ENCODE measurements at regions not wholly inside any gene's neighbourhood (a gene's known extent, or its start where the extent isn't known, plus 50 kb on each side); places are given as distances from the start of the nearest gene placed in this dataset.

DNA sequence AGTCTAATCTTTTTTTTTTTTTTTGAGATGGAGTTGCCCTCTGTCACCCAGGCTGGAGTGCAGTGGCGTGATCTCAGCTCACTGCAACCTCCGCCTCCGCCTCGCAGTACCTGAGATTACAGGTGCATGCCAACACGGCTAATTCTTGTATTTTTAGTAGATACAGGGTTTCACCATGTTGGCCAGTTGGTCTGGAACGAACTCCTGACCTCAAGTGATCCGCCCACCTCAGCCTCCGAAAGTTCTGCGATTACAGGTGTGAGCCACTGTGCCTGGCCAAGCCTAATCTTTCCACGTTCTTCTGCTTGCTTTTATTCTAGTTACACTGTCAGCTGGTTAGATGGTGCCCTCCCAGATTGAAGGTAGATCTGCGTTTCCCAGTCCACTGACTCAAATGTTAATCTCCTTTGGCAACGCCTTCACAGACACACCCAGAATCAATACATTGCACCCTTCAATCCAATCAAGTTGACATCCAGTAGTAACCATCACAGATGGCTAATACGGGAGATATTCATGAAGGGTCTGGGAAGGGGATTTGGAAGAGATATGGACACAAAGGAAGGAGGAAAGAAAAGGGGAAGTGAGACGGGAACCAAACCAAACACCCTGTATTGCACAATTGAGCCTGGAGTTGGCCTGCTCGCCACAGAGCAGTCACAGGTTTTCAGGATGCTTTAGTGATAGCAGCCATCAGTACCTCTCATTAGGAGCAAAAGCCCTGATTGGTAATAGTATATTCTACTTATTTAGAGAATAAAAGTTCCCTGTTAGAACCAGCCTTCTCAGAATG lies 229.8 kb downstream of the PIK3C3 start:
- DNase-seq (ENCODE audit: extremely low read depth in 1 of 2, low read depth in 1 of 2), result no peak

- no peak for DNase-seq (ENCODE audit: extremely low read depth in 1 of 2, low read depth in 1 of 2)
Measured at GRCh38 chr18:42185486-42185885, 230.5 kb downstream of the PIK3C3 start.

DNA sequence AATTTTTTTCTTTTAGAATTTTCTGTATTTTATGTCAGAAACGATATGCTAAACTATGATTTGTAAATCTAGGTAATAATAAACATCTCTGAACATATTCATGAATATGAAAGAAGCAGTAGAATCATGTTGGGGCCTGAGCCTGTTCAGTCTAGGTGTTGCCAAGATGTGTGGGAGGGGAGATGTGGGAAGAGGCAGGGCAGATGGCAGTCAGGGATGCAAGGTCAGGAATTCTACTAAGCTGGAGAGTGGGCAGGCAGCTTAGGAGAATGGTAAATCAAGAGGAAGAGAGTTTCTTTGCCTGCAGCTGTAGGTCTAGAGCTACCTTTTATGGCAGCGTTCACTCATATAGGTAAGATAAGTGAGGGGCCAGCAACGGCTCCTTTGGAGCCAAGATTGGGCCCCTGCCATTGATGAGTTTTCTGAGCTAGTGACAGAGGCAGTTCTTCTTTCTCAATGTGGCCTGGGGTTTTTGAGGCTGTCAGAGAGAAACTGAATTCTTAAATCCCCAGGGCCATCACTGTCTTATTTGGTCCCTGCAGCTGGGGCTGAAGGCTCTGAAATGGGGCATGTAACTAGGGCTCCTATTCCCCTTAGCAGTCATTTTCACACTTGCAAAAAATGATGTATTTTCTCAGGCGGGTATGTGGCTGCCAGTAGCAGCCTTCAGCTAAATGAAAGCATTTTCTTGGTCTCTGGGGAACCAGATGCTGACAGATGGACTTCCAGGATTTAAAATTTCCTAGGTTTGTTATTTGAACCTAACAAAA lies 232.8 kb downstream of the PIK3C3 start:
- no peak for DNase-seq (ENCODE audit: extremely low read depth in 1 of 2, low read depth in 1 of 2)

DNA sequence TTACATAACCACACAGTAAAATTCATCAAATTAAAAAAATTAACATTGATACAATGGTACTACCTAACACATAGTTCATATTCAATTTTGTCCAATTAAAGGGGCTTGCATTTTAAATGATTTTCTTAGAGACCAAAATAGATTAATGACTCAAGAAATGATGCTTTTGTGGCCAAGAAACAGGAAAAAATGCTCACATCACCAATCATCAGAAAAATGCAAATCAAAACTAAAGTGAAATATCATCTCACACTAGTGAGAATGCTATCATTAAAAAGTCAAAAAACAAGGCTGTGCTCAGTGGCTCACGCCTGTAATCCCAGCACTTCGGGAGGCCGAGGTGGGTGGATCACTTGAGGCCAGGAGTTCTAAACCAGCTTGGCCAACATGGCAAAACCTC lies 235.6 kb downstream of the PIK3C3 start:
- no peak for DNase-seq (ENCODE audit: extremely low read depth in 1 of 2, low read depth in 1 of 2)

DNA sequence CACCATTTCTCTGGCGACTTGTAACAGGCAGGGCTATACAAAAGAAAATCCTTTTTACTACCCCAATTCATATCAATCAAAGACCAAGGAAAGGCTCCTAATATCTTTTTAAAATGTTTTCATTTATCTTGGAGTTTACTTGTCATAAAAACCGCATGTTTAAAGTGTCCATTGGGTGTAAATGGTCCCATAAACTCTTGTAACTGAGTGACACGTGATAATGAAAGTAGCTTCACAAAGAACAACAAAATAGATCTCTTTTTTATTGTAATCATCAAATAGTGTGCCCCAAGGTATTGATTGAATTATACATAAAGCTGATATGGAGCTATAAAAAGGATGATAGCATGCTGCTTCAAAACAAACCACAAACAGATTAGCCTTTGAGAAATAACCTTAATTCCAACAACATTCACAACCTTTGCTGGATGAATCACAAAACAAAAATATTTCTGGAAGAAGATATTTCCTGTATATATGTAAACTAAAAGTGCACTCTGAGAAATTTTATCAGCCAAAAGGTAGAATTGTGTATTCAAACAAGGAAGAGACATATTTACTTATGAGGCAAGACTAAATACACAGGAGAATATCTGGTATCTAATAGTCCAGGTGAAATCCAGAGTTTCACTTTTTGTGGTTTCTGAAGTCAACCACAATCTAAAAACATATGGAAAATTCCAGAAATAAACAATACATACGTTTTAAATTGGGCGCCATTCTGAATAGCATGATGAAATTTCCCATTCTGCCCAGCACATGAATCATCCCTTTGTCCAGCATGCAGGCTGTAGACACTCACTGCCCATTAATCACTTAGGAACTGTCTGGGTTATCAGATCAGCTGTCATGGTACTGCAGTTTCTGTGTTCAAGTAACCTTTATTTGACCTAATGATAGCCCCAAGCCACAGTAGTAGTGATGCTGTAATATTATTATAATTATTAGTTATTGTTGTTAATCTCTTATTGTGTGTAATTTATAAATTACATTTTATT lies 237.5 kb downstream of the PIK3C3 start:
- DNase-seq (ENCODE audit: extremely low read depth in 1 of 2, low read depth in 1 of 2), result no peak

DNA sequence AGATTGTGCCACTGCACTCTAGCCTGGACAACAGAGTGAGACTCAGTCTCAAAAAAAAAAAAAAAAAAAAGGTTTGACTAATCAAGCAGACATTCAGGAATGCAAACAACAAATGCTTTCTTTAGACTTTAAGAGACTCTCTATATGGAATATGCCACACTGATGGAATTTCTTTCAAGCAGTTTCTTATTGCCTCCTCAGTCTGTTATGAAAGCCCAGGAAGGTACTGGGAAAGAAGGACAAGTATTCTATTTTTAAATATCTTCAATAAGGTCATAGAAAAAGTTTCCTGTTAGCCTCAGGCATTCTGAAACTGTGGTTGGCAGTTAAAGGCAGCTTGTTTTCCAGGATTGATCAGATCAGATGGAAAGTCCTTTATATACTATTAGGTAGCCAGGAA lies 241.6 kb downstream of the PIK3C3 start:
- no peak for DNase-seq (ENCODE audit: extremely low read depth in 1 of 2, low read depth in 1 of 2)

DNA sequence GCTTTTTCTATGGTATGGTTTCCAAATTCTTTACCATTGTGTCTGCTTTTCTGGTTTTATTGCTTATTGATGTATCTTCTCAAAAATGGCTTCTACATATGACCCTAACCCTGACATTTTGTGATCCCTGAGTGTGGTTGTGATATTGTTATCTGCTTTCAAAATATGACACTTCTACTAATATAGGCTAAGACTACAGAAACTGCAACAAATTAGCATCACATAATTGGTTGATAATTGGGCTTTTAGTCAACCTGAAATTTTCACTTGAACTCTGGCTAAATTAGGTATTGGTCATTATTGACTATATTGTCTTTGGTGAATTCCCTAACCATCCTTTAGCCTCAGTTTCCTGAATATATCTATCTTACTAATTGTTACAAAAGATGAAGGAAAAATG lies 246.1 kb downstream of the PIK3C3 start:
- no peak for DNase-seq (ENCODE audit: extremely low read depth in 1 of 2, low read depth in 1 of 2)

- DNase-seq (ENCODE audit: extremely low read depth in 1 of 2, low read depth in 1 of 2), result no peak
Measured at GRCh38 chr18:42211201-42211600, 256.2 kb downstream of the PIK3C3 start.

DNA sequence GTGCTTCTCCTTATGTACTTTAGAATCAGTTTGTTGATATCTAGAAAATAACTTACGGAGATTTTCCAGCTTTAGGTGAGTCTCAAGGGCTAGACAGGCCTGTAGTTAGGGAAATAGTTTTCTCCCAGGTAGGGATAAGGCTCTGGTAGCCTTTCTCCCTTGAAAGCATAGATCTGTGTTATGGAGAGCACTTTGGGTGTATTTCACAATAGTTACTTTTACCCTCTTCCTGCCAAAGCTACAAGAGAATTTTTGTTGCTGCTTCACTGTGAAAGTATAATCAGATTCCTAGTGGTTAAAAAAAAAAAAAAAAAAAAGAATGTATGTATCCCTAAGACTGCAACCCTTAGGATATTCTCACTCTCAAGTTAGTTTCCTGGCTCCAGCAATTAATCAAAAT lies 267.5 kb downstream of the PIK3C3 start:
- no peak for DNase-seq (ENCODE audit: extremely low read depth in 1 of 2, low read depth in 1 of 2)

GRCh38 chr18:42228581-42228980 lies 273.5 kb downstream of the PIK3C3 start:
- DNase-seq (ENCODE audit: extremely low read depth in 1 of 2, low read depth in 1 of 2), result no peak

DNA sequence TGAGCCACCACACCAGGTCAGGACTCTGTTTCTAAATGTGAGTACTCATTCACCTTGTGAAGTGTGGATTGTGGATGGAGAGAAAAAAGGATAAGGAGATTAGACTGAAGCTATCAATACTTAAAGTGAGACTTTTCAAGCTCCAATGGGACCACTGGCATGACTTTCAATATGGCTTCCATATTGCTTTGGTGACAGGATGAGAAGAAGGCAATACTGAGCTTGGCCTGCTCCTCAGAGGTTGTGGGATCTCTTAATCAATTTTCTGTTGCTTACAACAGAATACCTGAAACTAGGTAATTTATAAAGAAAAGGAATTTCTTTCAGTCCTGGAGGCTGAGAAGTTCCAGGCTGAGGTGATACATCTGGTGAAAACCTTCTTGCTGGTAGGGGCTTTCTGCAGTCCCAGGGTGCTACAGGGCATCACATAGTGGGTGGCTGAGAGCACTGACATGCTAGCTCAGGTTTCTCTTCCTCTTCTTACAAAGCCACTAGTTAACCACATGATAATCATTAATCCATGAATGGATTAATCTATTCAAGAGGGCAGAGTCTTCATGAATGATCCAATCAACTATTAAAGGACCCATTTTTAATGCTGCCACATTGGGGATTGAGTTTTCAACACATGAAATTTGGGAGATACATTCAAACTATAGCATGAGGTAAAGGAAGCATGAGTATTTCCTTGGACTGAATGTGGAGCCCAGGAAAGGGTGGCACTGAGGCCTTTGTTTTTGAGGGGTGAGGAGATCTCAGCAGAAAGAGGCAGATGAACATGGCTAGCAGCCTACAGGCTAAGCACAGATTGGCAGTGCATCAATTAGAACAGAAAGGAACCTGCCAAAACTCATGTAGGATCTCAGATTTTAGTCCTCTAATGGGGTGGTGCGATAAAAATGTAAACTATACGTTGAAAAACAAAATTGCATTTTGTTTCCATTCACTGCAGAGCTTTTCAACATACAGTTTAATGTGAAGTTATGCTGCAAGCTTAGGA lies 274.5 kb downstream of the PIK3C3 start:
- DNase-seq (ENCODE audit: extremely low read depth in 1 of 2, low read depth in 1 of 2), result no peak

GRCh38 chr18:42230636-42231035 lies 275.6 kb downstream of the PIK3C3 start:
- no peak for DNase-seq (ENCODE audit: extremely low read depth in 1 of 2, low read depth in 1 of 2)

- DNase-seq (ENCODE audit: extremely low read depth in 1 of 2, low read depth in 1 of 2), result no peak
Measured at GRCh38 chr18:42231284-42231683, 276.2 kb downstream of the PIK3C3 start.

DNA sequence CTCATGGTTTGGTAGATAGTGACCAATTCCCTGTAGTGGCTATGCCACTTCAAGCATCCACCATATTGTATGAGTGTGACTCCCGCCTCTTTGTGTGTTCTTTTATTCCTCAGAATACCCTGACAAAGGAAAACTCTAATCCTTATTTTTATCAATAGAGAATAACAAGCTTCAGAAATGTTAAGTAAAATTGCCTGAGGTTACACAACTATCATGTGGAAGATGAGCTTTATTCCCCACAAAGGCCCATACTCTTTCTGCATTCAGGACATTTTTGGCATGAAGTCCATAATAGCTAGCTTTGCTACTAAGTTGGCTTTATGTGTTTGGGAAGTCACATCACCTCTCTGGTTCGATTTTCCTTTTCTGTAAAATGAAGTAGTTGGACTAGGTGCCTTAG lies 276.8 kb downstream of the PIK3C3 start:
- DNase-seq (ENCODE audit: extremely low read depth in 1 of 2, low read depth in 1 of 2), result no peak

DNA sequence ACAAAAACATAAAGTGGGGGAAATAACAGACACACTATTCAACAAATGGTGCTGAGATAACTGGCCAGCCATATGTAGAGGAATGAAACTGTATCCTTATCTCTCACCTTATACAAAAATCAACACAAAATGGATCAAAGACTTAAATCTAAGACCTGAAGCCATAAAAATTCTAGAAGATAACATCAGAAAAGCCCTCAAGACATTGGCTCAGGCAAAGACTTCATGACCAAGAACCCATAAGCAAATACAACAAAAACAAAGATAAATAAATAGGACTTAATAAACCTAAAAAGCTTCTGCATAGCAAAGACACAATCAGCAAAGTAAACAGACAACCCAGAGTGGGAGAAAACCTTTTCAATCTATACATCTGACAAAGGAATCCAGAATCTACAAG lies 278.9 kb downstream of the PIK3C3 start:
- no peak for DNase-seq (ENCODE audit: extremely low read depth in 1 of 2, low read depth in 1 of 2)

- no peak for DNase-seq (ENCODE audit: extremely low read depth in 1 of 2, low read depth in 1 of 2)
Measured at GRCh38 chr18:42242758-42243157, 287.7 kb downstream of the PIK3C3 start.

DNA sequence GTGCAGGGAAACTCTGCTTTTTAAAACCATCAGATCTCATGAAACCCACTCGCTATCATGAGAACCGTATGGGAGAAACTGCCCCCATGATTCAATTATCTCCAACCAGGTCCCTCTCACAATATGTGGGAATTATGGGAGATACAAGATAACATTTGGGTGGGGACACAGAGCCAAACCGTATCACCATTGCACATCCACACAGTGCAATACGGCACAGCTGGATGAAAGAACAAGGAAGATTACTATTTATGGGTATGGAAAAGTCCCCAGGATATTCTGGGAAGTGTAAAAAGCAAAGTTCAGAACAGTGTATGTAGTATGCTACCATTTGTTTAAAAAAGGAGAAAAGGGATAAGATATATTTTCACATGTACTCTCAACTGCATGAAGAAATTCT lies 290.1 kb downstream of the PIK3C3 start:
- no peak for DNase-seq (ENCODE audit: extremely low read depth in 1 of 2, low read depth in 1 of 2)

DNA sequence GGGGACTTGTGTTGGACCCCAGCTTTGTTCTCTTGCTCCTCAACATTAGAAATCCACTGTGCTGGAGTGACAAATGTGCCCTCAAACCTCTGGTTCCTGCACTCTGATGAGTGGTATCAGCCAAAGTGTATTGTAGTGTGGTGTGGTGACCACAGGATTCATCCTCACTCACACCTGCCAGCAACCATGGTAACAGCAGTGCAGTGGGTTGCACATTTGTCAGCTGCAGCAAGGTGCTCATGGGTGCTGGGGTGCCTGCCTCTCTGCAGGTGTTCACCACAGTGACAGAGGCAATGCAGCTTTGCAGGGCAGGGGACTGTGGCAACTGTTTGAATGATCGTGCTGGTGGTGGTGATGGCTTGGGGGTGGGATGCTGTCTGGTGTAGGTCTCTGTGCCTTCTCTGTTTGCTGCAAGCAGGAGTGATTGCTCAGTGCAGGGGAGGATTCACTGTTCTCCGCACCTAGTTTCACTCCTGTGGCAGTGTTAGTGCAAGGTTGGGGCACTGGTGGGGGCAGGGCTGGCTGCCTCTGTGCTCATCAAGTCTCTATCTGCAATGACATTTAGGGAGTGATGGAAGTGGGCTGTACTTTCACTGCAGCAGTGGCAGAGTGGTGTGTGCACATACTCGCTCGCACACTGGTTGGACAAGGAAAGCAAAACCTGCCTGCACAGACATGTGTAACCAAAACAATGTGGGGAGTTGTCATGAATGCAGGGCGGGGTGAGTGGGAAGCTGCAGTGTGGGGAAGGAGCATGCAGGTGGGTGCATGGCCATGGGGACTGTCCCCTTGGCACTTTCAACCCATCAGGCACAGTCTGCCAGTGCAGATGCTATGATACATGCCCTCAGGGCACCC lies 301.1 kb downstream of the PIK3C3 start:
- DNase-seq (ENCODE audit: extremely low read depth in 1 of 2, low read depth in 1 of 2), result no peak
